KMS-11 (cell line): ENCODE measurements at regions not wholly inside any gene's neighbourhood (a gene's known extent, or its start where the extent isn't known, plus 50 kb on each side); places are given as distances from the start of the nearest gene placed in this dataset.

Experiments used
- H2AFZ ChIP-seq: fragments of 200-600 bp; sonication (generic); 2 replicates; pipeline ENCODE4 v1.6.1; 2016; ENCODE audit warnings: antibody characterized with exemption, mixed run types, low read depth
- H3K27ac ChIP-seq: fragments of 200-600 bp; sonication (generic); 2 replicates; pipeline ENCODE4 v1.6.1; 2016; ENCODE audit warnings: mild to moderate bottlenecking, mixed run types
- H3K27me3 ChIP-seq: fragments of 200-600 bp; sonication (generic); 2 replicates; pipeline ENCODE4 v1.6.1; 2017; ENCODE audit warnings: mild to moderate bottlenecking, low read depth, mixed run types, moderate library complexity; ENCODE audit not compliant: insufficient read depth
- H3K36me3 ChIP-seq: fragments of 200-600 bp; sonication (generic); 2 replicates; pipeline ENCODE4 v1.6.1; 2017; ENCODE audit warnings: mild to moderate bottlenecking, mixed run types; ENCODE audit not compliant: insufficient read depth
- H3K4me1 ChIP-seq: fragments of 200-600 bp; sonication (generic); 2 replicates; pipeline ENCODE4 v1.6.1; 2016; ENCODE audit warnings: mild to moderate bottlenecking, low read depth, mixed run types; ENCODE audit not compliant: poor library complexity, severe bottlenecking
- H3K4me2 ChIP-seq: fragments of 200-600 bp; sonication (generic); 2 replicates; pipeline ENCODE4 v1.7.0; 2016; ENCODE audit warnings: mild to moderate bottlenecking, mixed run types
- H3K4me3 ChIP-seq: fragments of 200-600 bp; sonication (generic); IDR thresholded peaks from 2 replicates; pipeline ENCODE4 v1.6.1; 2017; ENCODE audit warnings: low read depth, low read length, mixed read lengths; ENCODE audit not compliant: insufficient read depth
- H3K79me2 ChIP-seq: fragments of 200-600 bp; sonication (generic); 2 replicates; pipeline ENCODE4 v1.6.1; 2016; ENCODE audit warnings: low read depth, mixed run types; ENCODE audit not compliant: insufficient read depth
- H3K9ac ChIP-seq: fragments of 200-600 bp; sonication (generic); 2 replicates; pipeline ENCODE4 v1.6.1; 2016; ENCODE audit warnings: mild to moderate bottlenecking, mixed run types
- H4K20me1 ChIP-seq: fragments of 200-600 bp; sonication (generic); 2 replicates; pipeline ENCODE4 v1.6.1; 2016; ENCODE audit warnings: mild to moderate bottlenecking, mixed run types; ENCODE audit not compliant: insufficient read depth
- TF ChIP-seq, protein P1 (sequence below): fragments of 200-600 bp; sonication (generic); conservative IDR thresholded peaks from 2 replicates; pipeline ENCODE4 v1.6.1; 2017; ENCODE audit warnings: low read depth, mild to moderate bottlenecking, antibody characterized with exemption, low read length, moderate library complexity, mixed read lengths

DNA sequence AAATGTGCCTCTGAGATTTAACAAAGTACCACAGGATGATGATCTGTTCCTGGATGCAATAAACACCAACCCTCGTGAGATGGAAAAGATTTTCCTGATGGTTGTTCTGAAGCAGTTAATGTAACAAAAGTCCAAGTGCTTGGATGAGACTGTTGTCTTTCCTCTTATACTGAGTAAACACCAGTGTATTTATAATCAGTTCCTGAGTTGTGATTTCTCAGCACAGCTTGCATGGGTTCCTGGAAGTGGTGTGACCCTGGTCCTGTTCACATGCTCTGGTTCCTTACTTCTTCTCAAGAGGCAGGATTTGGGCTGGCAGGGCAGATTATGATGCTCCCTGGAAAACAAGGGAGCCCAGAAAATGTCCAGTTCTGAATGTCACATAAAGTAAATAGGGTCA is 208.2 kb upstream of the USP24 start:
- H3K27ac ChIP-seq = no peak overlapping the region
- TF ChIP-seq, protein P1, sequence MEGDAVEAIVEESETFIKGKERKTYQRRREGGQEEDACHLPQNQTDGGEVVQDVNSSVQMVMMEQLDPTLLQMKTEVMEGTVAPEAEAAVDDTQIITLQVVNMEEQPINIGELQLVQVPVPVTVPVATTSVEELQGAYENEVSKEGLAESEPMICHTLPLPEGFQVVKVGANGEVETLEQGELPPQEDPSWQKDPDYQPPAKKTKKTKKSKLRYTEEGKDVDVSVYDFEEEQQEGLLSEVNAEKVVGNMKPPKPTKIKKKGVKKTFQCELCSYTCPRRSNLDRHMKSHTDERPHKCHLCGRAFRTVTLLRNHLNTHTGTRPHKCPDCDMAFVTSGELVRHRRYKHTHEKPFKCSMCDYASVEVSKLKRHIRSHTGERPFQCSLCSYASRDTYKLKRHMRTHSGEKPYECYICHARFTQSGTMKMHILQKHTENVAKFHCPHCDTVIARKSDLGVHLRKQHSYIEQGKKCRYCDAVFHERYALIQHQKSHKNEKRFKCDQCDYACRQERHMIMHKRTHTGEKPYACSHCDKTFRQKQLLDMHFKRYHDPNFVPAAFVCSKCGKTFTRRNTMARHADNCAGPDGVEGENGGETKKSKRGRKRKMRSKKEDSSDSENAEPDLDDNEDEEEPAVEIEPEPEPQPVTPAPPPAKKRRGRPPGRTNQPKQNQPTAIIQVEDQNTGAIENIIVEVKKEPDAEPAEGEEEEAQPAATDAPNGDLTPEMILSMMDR = no peak
- no peaks in the 10 kb centered on the region for H3K27me3 ChIP-seq
- no peaks in the 10 kb centered on the region for H3K79me2 ChIP-seq
- H3K4me1 ChIP-seq = no peaks in the 10 kb centered on the region
- H3K9ac ChIP-seq = no peak overlapping the region
- H4K20me1 ChIP-seq = no peaks in the 10 kb centered on the region
- H3K36me3 ChIP-seq = no peaks in the 10 kb centered on the region
- no peak overlapping the region for H2AFZ ChIP-seq
- no peak overlapping the region for H3K4me3 ChIP-seq
- no peak overlapping the region for H3K4me2 ChIP-seq

DNA sequence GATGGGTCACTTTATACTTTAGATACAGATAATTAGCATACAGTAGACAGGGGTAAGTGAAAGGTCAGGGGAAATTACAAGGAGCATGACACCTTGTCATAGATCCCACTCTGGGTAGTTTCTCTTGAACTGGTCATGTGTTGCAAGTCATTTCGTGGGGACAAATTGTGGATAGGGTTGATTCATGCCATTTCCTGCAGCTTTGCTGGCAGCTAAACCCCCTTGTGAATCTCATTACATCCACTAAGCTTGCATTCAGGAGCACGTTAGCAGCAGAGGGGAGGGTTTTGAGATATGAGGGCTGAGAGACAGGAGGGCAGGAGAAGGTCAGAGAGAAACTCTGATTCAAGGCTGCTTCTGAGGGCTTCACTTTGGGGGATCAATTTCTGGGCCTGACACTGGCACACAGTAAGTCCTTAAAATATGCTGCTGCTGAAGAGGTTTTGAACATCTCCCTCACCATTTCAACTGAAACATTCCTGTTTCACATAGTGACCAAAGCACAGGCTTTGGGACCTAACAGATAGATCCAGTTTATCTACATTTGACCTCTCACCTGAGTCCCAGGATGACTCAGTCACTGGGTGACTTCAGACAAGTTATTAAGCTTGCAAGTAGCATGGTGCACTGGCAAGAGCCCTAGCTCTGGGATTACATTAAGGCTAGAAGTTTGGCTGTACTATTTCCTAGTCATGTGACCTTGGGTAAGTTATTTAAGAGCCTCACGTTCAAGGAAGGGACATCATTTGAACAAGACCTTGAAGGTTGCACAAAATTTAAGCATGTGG is 206.0 kb upstream of the USP24 start:
- Histone ChIP-seq H4K20me1 (no peaks in the 10 kb centered on the region), H3K4me1 (no peaks in the 10 kb centered on the region), H3K79me2 (no peaks in the 10 kb centered on the region), H3K9ac (no peak overlapping the region), H3K27me3 (no peaks in the 10 kb centered on the region), H3K27ac (no peak overlapping the region), H3K4me3 (no peak overlapping the region), H3K36me3 (no peaks in the 10 kb centered on the region), H2AFZ (no peak overlapping the region), H3K4me2 (no peak overlapping the region)
- TF ChIP-seq, protein P1 = no peak

DNA sequence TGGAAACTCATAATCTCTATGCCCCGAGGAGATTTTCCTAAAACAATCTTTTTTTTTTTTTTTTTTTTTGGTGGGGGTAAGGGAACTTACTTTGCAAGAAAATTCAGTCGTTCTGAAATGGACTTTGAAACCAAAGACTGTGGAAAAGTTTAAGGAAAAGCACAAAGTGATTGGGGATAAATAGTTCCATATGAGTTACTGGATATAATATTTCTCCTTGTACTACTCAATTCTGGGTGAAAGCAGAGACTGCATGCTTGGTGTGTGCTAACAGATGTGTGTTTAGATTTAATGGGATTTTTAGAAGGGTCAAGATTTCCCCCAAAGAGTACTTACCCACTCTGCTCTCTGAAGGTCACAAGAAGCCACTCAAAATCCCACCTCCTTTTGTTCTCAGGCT is 204.9 kb upstream of the USP24 start:
- no peak overlapping the region for H3K27ac ChIP-seq
- H3K27me3 ChIP-seq = no peaks in the 10 kb centered on the region
- no peak overlapping the region for H3K4me2 ChIP-seq
- no peak overlapping the region for H3K4me3 ChIP-seq
- H2AFZ ChIP-seq = no peak overlapping the region
- H4K20me1 ChIP-seq = no peaks in the 10 kb centered on the region
- TF ChIP-seq, protein P1 = no peak
- no peak overlapping the region for H3K9ac ChIP-seq
- no peaks in the 10 kb centered on the region for H3K4me1 ChIP-seq
- H3K79me2 ChIP-seq = no peaks in the 10 kb centered on the region
- H3K36me3 ChIP-seq = no peaks in the 10 kb centered on the region

DNA sequence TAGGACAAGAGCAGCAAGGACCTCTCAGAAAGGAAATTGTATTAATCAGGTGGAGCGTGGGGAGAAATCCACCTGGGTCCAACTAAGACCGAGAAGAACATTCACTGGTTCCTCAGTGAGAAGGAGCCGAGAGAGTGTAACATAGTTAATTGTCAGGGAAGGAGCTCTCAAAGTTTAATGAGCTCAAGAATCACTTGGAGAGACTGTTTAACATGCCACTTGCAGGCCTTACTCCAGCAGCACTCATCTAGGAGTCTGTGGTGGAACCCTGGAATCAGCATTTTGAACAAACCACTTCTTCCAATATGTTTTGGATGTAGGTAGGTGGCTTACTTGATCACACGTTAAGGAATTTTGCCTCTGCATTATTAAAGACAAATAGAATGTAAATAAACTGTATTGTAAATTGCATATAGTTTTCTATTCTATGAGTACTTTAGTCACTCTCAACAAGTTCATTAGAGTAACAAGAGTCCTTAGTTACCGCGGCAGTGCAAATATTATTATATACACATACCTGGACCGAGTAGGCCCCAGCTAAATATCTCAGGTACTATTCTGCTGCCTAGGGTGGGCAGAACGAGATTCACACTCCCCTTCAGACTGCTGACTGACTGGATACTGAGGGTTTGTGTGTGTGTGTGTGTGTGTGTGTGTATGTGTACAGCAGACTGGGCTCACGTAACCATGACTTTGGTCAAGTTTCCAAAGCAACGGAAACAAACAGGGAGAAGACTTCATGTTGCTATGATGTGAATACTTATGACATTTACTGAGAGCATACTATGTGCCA is 203.2 kb upstream of the USP24 start:
- Histone ChIP-seq H3K36me3 (no peaks in the 10 kb centered on the region), H3K4me2 (no peak overlapping the region), H3K4me1 (no peaks in the 10 kb centered on the region), H3K4me3 (no peak overlapping the region), H3K27me3 (no peaks in the 10 kb centered on the region), H3K79me2 (no peaks in the 10 kb centered on the region), H3K9ac (no peak overlapping the region), H4K20me1 (no peaks in the 10 kb centered on the region), H3K27ac (no peak overlapping the region), H2AFZ (no peak overlapping the region)
- TF ChIP-seq, protein P1 = no peak
